ENCODE measurements at regions not wholly inside any gene's neighbourhood (a gene's known extent, or its start where the extent isn't known, plus 50 kb on each side); places are given as distances from the start of the nearest gene placed in this dataset.

- H3K9ac ChIP-seq (ENCODE audit: insufficient read depth, low read depth, low read length) = no peak overlapping the region
- no peak overlapping the region for H3K4me2 ChIP-seq (ENCODE audit: low read depth, low read length)
- H3K9me3 ChIP-seq (ENCODE audit: low read length) = peaks cover 26% of the 10 kb centered on the region; the same call in 1 of the 2 replicates
- no peak overlapping the region for H2AFZ ChIP-seq (ENCODE audit: low read length)
- TF ChIP-seq THAP11 (CRISPR knock-in tag; IDR thresholded peaks at IDR 0.05) (no peak), ONECUT2 (CRISPR knock-in tag; IDR thresholded peaks at IDR 0.05) (no peak), RAD21 (CRISPR knock-in tag; IDR thresholded peaks at IDR 0.05) (no peak), KLF13 (CRISPR knock-in tag; IDR thresholded peaks at IDR 0.05) (no peak), CBX1 (IDR thresholded peaks at IDR 0.05; ENCODE audit: low read depth) (no peak), ZNF788 (CRISPR knock-in tag; IDR thresholded peaks at IDR 0.05; ENCODE audit: borderline replicate concordance) (no peak), KLF6 (CRISPR knock-in tag; IDR thresholded peaks at IDR 0.05) (no peak), HCFC1 (IDR thresholded peaks at IDR 0.05; ENCODE audit: low read depth, low read length) (no peak), CSRNP2 (CRISPR knock-in tag; conservative IDR thresholded peaks at IDR 0.05; ENCODE audit: low read depth) (no peak), HNRNPL (IDR thresholded peaks at IDR 0.05; ENCODE audit: low read depth, low read length) (no peak), NR3C1 (CRISPR knock-in tag; IDR thresholded peaks at IDR 0.05) (no peak)
- no peaks in the 10 kb centered on the region for H3K36me3 ChIP-seq (replicated peaks in 1 of 2; ENCODE audit: control insufficient read depth in 1 of 2, insufficient read depth in 2 of 2, low read length in 2 of 2)
- H3K27ac ChIP-seq (ENCODE audit: extremely low read length, insufficient read depth, low read length) = no peak overlapping the region
- intact Hi-C loops (cut with micrococcal nuclease; ENCODE audit: unreplicated experiment) (no loop called here), in situ Hi-C loops (cut with HindIII; ENCODE audit: extremely low pct_ligation_motif_present, low pct_unique_long_range_greater_than_20kb) (no loop called here)
- ATAC-seq (no peak), FAIRE-seq (no peak), DNase-seq (ENCODE audit: low spot score) (no peak)
- ChIA-PET POLR2A (no interaction called here), CTCF (ENCODE audit: low intra/inter-chr PET ratio, low total read pairs) (no interaction called here)
- no peaks in the 10 kb centered on the region for H4K20me1 ChIP-seq (ENCODE audit: insufficient read depth, low read length)
- H3K27me3 ChIP-seq (ENCODE audit: control insufficient read depth in 1 of 2, insufficient read depth in 2 of 2, low read length in 2 of 2) = no peaks in the 10 kb centered on the region
- no peaks in the 10 kb centered on the region for H3K4me1 ChIP-seq (ENCODE audit: insufficient read depth, low read length)
- WGBS (ENCODE audit: low lambda C conversion rate) = 32% methylated on average over 10 of the region's 10 CpGs
- H3K4me3 ChIP-seq (replicated peaks in 1 of 3; ENCODE audit: insufficient read depth in 1 of 3, low read depth in 2 of 3, low read length in 3 of 3) = no peak overlapping the region
- H3K79me2 ChIP-seq (ENCODE audit: insufficient read depth, low read length) = no peaks in the 10 kb centered on the region
- BruUV-seq (replicated peaks) = no TSS peak
Observed at GRCh38 chr5:152641970-152642805, 237.1 kb upstream of the NMUR2 start.
